ENCODE measurements at regions not wholly inside any gene's neighbourhood (a gene's known extent, or its start where the extent isn't known, plus 50 kb on each side); places are given as distances from the start of the nearest gene placed in this dataset.

DNA sequence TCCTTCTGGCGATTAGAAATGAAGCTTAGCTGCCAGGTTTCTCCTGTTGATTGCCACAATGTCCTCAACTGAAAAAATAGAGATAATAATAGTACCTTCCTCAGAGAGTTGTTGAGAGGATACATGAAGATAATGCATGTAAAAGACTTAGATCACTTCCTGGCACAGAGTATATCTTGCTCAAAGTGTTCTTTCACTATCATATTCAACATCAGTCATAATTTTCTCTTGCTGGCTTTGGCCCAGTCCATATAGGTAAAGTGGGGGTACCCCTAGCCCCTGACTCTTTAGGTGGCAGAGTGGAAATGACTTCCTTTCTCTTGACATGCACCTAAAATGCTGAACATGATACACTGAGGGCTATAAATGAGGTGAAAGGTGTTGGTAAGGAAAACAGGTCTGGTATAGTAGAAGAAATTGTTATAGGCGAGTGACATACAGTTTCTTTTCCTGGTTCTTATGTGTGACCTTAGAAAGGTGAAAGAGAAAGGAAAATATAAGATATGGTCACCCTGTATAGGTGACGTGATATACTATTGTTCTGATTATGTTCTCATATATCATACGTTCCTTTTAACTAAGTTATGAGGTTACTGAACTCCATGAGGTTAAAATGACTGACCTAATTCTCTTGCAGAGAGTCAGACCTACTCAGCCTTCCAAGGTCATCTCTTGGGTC, 209.9 kb upstream of the DEPDC1 start:
- TF ChIP-seq CSRNP3 (CRISPR knock-in tag; IDR thresholded peaks at IDR 0.05) (no peak), OSR1 (CRISPR knock-in tag; IDR thresholded peaks at IDR 0.05) (no peak), ZNF565 (CRISPR knock-in tag; conservative IDR thresholded peaks at IDR 0.05; ENCODE audit: low read depth) (no peak), ZFP30 (CRISPR knock-in tag; IDR thresholded peaks at IDR 0.05) (no peak), CSDC2 (CRISPR knock-in tag; IDR thresholded peaks at IDR 0.05) (no peak), ARNTL (CRISPR knock-in tag; IDR thresholded peaks at IDR 0.05; ENCODE audit: borderline replicate concordance, low read depth) (no peak), ISL1 (CRISPR knock-in tag; IDR thresholded peaks at IDR 0.05) (no peak), TOX (CRISPR knock-in tag; IDR thresholded peaks at IDR 0.05; ENCODE audit: borderline replicate concordance) (no peak), TCF4 (CRISPR knock-in tag; IDR thresholded peaks at IDR 0.05; ENCODE audit: borderline replicate concordance) (no peak), TSHZ2 (CRISPR knock-in tag; IDR thresholded peaks at IDR 0.05) (no peak), ZFP3 (CRISPR knock-in tag; IDR thresholded peaks at IDR 0.05) (no peak), RARB (CRISPR knock-in tag; IDR thresholded peaks at IDR 0.05) (no peak), ESRRG (CRISPR knock-in tag; IDR thresholded peaks at IDR 0.05) (no peak)
- ATAC-seq, result no peak

GRCh38 chr1:68717330-68717729, 220.4 kb upstream of the DEPDC1 start:
- TF ChIP-seq ESRRG (CRISPR knock-in tag; IDR thresholded peaks at IDR 0.05), result no peak
- no peak for TF ChIP-seq ZNF565 (CRISPR knock-in tag; conservative IDR thresholded peaks at IDR 0.05; ENCODE audit: low read depth)
- no peak for TF ChIP-seq ZC3H10 (CRISPR knock-in tag; IDR thresholded peaks at IDR 0.05)
- no peak for TF ChIP-seq CREB5 (CRISPR knock-in tag; IDR thresholded peaks at IDR 0.05; ENCODE audit: low read depth)
- no peak for TF ChIP-seq ZFP30 (CRISPR knock-in tag; IDR thresholded peaks at IDR 0.05)
- no peak for TF ChIP-seq TCF4 (CRISPR knock-in tag; IDR thresholded peaks at IDR 0.05; ENCODE audit: borderline replicate concordance)
- TF ChIP-seq CSRNP3 (CRISPR knock-in tag; IDR thresholded peaks at IDR 0.05), result no peak
- no peak for TF ChIP-seq ZNF8 (CRISPR knock-in tag; IDR thresholded peaks at IDR 0.05)
- TF ChIP-seq BACH2 (CRISPR knock-in tag; IDR thresholded peaks at IDR 0.05; ENCODE audit: borderline replicate concordance), result no peak
- no peak for TF ChIP-seq TOX (CRISPR knock-in tag; IDR thresholded peaks at IDR 0.05; ENCODE audit: borderline replicate concordance)
- TF ChIP-seq ZNF70 (CRISPR knock-in tag; IDR thresholded peaks at IDR 0.05), result no peak
- TF ChIP-seq SNAI2 (CRISPR knock-in tag; IDR thresholded peaks at IDR 0.05), result no peak
- no peak for TF ChIP-seq POU6F1 (CRISPR knock-in tag; IDR thresholded peaks at IDR 0.05; ENCODE audit: borderline replicate concordance, low read depth)
- TF ChIP-seq, protein P1, sequence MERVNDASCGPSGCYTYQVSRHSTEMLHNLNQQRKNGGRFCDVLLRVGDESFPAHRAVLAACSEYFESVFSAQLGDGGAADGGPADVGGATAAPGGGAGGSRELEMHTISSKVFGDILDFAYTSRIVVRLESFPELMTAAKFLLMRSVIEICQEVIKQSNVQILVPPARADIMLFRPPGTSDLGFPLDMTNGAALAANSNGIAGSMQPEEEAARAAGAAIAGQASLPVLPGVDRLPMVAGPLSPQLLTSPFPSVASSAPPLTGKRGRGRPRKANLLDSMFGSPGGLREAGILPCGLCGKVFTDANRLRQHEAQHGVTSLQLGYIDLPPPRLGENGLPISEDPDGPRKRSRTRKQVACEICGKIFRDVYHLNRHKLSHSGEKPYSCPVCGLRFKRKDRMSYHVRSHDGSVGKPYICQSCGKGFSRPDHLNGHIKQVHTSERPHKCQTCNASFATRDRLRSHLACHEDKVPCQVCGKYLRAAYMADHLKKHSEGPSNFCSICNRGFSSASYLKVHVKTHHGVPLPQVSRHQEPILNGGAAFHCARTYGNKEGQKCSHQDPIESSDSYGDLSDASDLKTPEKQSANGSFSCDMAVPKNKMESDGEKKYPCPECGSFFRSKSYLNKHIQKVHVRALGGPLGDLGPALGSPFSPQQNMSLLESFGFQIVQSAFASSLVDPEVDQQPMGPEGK (CRISPR knock-in tag; IDR thresholded peaks at IDR 0.05; ENCODE audit: borderline replicate concordance), result no peak
- TF ChIP-seq GLIS3 (CRISPR knock-in tag; IDR thresholded peaks at IDR 0.05), result no peak
- TF ChIP-seq OSR1 (CRISPR knock-in tag; IDR thresholded peaks at IDR 0.05), result no peak
- TF ChIP-seq TSHZ2 (CRISPR knock-in tag; IDR thresholded peaks at IDR 0.05), result no peak
- TF ChIP-seq CSDC2 (CRISPR knock-in tag; IDR thresholded peaks at IDR 0.05), result no peak
- TF ChIP-seq ARNTL (CRISPR knock-in tag; IDR thresholded peaks at IDR 0.05; ENCODE audit: borderline replicate concordance, low read depth), result no peak
- no peak for TF ChIP-seq PPARA (CRISPR knock-in tag; IDR thresholded peaks at IDR 0.05; ENCODE audit: borderline replicate concordance)
- ATAC-seq, result no peak
